ENCODE measurements at regions not wholly inside any gene's neighbourhood (a gene's known extent, or its start where the extent isn't known, plus 50 kb on each side); places are given as distances from the start of the nearest gene placed in this dataset.
A peak's percentile ranks its signal among the peaks of the same experiment; 100 is the strongest.

GRCh38 chr4:124952601-124953000 is 240.1 kb upstream of the ANKRD50 start:
- no peak overlapping the region for H3K27ac ChIP-seq
- ATAC-seq = no peak
- H3K4me3 ChIP-seq = no peak overlapping the region
- no peaks in the 10 kb centered on the region for H3K36me3 ChIP-seq
- intact Hi-C loops (cut with DNase I) = no loop called here
- no peaks in the 10 kb centered on the region for H3K27me3 ChIP-seq
- no peak for DNase-seq
- no peak for TF ChIP-seq CTCF (IDR thresholded peaks at IDR 0.05)
- H3K9me3 ChIP-seq = no peaks in the 10 kb centered on the region
- peaks cover 6% of the 10 kb centered on the region for H3K4me1 ChIP-seq

GRCh38 chr4:124948976-124949597 is 236.6 kb upstream of the ANKRD50 start:
- intact Hi-C loops (cut with DNase I) = no loop called here
- Histone ChIP-seq H3K27ac (no peak overlapping the region), H3K4me1 (peaks cover 6% of the 10 kb centered on the region), H3K4me3 (no peak overlapping the region), H3K27me3 (no peaks in the 10 kb centered on the region), H3K9me3 (no peaks in the 10 kb centered on the region), H3K36me3 (no peaks in the 10 kb centered on the region)
- DNase-seq (no peak), ATAC-seq (peak; percentile 53)
- TF ChIP-seq CTCF (IDR thresholded peaks at IDR 0.05) = no peak

- no peak for TF ChIP-seq CTCF (IDR thresholded peaks at IDR 0.05)
- intact Hi-C loops (cut with DNase I) = no loop called here
- H3K4me1 ChIP-seq = peaks cover 6% of the 10 kb centered on the region
- no peak overlapping the region for H3K27ac ChIP-seq
- H3K4me3 ChIP-seq = no peak overlapping the region
- H3K27me3 ChIP-seq = no peaks in the 10 kb centered on the region
- no peak for DNase-seq
- ATAC-seq = no peak
- no peaks in the 10 kb centered on the region for H3K9me3 ChIP-seq
- H3K36me3 ChIP-seq = no peaks in the 10 kb centered on the region
These were observed 235.2 kb upstream of the ANKRD50 start for GRCh38 chr4:124947622-124948265.

GRCh38 chr4:124946696-124947095 is 234.2 kb upstream of the ANKRD50 start:
- Histone ChIP-seq H3K27me3 (no peaks in the 10 kb centered on the region), H3K4me3 (no peak overlapping the region), H3K9me3 (no peaks in the 10 kb centered on the region), H3K36me3 (no peaks in the 10 kb centered on the region), H3K27ac (no peak overlapping the region), H3K4me1 (peaks cover 6% of the 10 kb centered on the region)
- DNase-seq = no peak
- intact Hi-C loops (cut with DNase I) = no loop called here
- TF ChIP-seq CTCF (IDR thresholded peaks at IDR 0.05) = no peak
- ATAC-seq = no peak

GRCh38 chr4:124945422-124945821 is 232.9 kb upstream of the ANKRD50 start:
- H3K4me1 ChIP-seq = peaks cover 9% of the 10 kb centered on the region
- DNase-seq (no peak), ATAC-seq (no peak)
- peak overlapping the region; percentile 21 for H3K4me3 ChIP-seq
- TF ChIP-seq CTCF (IDR thresholded peaks at IDR 0.05) = no peak
- no peaks in the 10 kb centered on the region for H3K27me3 ChIP-seq
- H3K9me3 ChIP-seq = no peaks in the 10 kb centered on the region
- intact Hi-C loops (cut with DNase I) = no loop called here
- no peak overlapping the region for H3K27ac ChIP-seq
- H3K36me3 ChIP-seq = no peaks in the 10 kb centered on the region
